ENCODE measurements at regions not wholly inside any gene's neighbourhood (a gene's known extent, or its start where the extent isn't known, plus 50 kb on each side); places are given as distances from the start of the nearest gene placed in this dataset.
"Not testable (repeated sequence)": the region's sequence is repeated elsewhere in the genome, so short reads cannot be mapped to it uniquely, and the experiment has no call there.

GRCh38 chr15:25068696-25069095, 113.9 kb downstream of the SNRPN start:
- no peak for DNase-seq

GRCh38 chr15:25070353-25070963, 115.7 kb downstream of the SNRPN start:
- no peak for DNase-seq

DNA sequence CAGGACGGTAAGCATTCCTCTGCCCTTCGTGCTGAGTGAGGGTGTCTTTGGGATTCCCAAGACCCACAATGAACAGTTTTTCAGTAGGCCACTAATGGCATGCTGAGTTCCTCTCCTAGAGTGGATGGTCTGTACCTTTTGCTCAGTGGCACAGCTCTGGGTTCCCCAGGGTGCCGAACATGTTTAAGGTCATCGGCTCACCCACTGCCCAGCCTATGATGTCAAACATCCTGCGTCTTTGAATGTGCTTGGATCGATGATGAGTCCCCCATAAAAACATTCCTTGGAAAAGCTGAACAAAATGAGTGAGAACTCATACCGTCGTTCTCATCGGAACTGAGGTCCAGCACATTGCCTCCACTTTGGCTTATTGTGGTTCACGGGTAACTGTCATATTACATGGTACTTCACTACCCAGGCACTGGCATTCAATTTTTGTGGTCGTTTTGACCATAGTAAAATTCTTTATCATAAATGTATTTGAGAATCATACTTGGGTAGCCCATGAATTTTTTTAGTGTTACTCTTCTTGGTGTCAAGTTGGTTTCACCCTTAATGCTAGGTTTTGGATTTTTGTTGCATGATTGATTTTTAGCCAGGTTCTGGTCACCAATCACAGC, 118.2 kb downstream of the SNRPN start:
- DNase-seq = no peak

DNA sequence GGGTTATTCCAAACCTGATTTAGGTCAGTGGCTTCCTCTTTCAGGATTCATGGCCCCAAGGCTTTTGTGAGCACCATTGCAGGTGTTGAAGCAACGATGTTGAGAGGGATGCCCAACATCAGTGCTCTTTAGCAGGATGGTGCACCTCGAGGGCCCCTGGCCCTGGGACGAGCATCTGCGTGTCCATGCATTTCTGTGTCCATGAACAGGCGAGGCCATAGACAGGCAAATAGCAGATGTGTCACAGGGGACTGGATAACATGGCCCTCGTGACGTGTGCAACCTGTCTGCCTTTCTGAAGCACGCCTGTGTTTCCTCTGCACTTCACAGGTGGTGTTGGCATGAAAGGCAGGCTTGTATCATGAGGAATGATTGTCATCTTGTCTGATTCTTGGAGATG, 132.3 kb downstream of the SNRPN start:
- no peak for DNase-seq

DNA sequence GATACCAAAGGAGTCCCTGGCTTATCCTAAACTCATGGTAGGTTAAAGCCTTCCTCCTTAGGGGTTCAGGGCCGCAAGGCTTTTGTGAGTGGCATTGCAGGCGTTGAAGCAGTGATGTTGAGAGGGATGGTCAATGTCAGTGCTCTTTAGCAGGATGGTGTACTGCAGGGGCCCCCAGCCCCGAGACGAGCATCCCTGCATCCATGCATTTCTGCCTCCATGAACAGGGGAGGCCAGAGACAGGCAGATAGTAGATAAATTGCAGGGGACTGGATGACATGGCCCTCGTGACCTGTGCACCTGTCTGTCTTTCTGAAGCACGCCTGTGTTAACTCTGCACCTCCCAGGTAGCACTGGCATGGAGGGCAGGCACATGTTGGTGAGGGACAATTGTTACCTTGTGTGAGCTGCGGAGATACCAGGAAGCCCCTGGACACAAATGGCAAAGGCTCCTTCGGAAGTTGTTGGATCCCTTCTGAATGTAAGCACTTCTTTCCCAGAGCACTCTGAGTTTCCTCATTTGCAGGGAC, 133.5 kb downstream of the SNRPN start:
- no peak for DNase-seq

GRCh38 chr15:25089577-25089976, 134.8 kb downstream of the SNRPN start:
- no peak for DNase-seq

GRCh38 chr15:25090073-25090733, 135.4 kb downstream of the SNRPN start:
- DNase-seq = no peak

DNA sequence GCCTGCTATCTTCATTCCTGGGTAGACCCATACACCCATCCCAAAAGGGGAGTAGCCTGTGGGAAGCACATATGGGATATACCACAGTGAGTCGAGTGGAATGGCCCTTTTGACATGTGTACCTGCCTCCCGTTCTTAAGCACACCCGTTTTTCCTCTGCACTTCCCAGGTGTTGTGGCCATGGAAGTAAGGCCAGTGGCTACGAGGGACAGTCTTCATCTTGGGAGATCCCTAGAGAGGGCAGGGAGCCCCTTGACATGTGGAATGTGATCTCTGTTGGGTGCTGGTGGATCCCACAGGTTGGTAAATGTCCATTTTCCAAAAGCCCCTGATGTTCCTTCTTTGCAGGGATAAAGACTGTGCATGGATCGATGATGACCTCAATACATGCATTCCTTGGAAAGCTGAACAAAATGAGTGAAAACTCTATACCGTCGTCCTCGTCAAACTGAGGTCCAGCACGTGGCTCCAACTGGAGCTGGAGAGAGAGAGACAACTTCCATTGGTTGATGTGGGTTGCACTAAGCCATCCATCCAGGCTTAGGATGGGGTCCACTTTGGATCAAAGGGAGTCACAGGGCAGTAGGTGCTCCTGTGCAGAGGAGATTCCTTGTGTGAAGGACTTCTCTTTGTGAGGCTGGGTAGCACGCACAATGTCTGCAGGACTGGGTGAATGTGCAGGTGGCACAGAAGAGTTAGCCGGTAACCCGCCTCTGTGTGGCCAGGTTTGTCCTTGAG, 136.8 kb downstream of the SNRPN start:
- DNase-seq = no peak

GRCh38 chr15:25092661-25093060, 137.9 kb downstream of the SNRPN start:
- peak; percentile 6 for DNase-seq

GRCh38 chr15:25093455-25094029, 138.8 kb downstream of the SNRPN start:
- no peak for DNase-seq

- no peak for DNase-seq
These were observed 139.3 kb downstream of the SNRPN start for GRCh38 chr15:25094066-25094465.

DNA sequence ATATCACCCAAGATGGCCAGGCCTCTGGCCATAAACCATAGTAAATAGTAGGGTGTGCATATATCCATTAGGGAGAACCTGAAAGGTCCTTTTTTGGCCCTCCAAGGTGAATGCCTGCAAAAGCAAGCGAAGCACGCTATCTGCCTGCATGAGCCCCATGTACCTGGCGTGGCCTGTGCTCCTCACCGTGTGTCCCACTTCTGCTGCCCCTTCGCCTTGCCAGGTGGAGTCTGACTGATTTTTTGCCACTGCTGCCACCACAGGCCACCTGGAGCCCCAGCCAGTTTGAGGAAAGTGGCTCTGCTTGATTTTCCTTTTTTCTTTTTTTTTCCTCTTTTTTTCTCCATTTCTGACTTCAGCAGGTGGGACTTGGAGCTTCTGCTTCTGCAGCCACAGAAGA, 139.7 kb downstream of the SNRPN start:
- DNase-seq = no peak

DNA sequence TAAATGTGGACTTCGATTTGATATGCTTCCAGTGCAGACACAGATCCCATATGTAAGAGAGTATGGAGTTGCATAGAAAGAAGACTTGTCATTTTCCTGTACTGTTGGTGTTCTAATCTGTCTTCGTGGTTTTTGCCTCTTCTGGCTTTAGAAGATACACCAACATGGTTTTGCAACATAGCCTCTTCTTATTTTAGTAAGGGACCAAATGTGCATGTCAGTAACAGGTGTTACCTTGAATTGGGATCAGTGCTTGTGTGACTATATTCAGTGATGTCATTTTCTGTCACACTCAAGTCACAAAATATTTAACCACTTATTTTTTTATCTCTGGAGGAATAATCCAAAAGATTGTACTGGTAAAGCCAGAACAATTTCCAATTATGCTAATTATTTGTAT, 140.4 kb downstream of the SNRPN start:
- DNase-seq = no peak

- DNase-seq = not testable (repeated sequence)
These were observed 145.2 kb downstream of the SNRPN start for GRCh38 chr15:25099966-25100365.

- no peak for DNase-seq
These were observed 151.4 kb downstream of the SNRPN start for GRCh38 chr15:25106209-25106608.

- no peak for DNase-seq
These were observed 179.0 kb downstream of the SNRPN start for GRCh38 chr15:25133804-25134203.

DNA sequence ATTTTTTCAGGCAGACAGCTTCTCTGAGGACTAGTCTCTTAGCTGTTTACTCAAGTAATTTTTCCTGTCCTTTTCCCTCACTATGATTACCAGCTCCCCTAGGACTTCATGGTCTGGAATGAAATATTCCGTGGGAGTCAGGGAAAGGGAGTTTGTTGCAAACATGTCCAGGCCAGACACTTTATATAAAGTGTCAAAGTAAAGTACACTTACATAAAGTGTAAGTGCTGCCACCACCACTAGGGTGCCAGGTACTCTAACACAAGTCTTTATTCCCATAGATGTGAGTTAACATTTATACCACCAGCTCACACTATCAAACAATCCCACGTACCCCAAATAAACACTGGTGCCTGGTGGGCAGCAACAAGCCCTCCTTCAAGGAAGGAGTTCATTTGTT, 179.8 kb downstream of the SNRPN start:
- DNase-seq = no peak

DNA sequence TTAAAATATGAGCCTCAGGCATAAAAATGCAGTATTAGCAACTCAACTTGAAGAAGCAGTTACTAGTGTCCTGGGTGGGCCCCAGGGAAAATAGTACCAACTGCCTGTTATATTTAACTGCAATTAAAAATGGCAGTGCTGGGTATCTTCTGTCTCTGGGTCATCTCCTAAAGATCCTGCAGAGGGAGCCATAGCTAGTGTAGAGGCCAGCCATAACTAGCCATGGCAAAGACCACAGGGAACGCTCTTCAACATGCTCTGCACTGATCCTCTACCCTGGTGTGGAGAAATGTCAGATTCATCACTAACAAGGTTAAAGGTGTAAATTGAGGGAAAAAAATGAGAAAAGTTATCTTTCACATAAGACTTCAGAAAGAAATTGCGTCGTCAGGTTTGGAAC, 181.3 kb downstream of the SNRPN start:
- peak; percentile 1 for DNase-seq

DNA sequence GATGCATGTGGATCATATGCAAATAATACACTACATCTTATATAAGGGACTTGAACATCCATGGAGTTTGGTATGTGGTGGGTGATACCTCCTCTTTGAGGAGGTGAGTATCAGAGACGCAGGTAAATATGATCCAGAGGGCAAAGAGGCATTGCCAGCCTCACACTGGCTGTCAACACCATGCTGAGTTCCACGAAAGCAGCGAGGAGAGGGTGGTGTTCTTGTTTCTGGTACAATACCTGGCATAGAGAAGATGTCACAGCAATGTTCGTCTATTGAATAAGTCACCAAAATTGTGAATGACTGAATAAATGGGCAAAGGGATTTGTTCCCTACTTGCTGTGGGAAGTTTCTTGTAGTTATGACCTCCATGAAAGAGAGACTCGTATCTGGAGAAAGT, 182.2 kb downstream of the SNRPN start:
- DNase-seq = no peak

- no peak for DNase-seq
These were observed 214.5 kb downstream of the SNRPN start for GRCh38 chr15:25169318-25169717.

DNA sequence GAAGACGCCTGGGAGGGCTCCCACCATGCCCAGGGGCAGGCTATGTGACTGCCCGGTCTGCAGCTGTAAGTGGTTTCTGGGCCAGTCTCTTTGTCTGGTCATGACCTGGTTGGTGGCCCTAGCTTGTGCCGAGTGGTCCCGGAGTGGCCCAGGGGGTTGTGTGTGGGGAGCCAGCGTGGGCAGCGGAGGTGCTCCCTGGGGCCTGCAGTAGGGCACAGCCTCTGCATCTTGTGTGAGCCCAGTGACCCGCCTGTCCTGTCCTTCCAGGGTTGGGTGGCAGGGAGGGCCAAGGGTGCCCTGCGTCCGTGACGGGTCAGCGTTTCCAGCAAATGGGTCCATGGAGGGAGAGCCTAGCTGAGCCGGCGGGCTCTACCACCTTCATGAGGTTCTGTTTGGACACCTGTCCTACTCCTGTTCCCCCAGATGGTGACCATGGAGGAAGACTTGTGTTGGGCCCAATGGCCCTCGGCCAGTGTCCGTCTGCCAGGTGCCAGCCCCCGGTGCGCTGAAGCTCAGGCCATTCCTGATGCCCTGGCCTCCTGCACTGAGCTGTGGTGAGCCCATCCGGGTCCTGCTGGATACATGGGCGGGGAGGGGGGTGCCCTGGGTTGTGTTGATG, 215.4 kb downstream of the SNRPN start:
- no peak for DNase-seq

GRCh38 chr15:25170781-25171110, 216.0 kb downstream of the SNRPN start:
- DNase-seq = no peak
